Breast epithelium (tissue), 4 donors: ENCODE measurements at regions not wholly inside any gene's neighbourhood (a gene's known extent, or its start where the extent isn't known, plus 50 kb on each side); places are given as distances from the start of the nearest gene placed in this dataset.

ENCODE experiments used
- DNase-seq, 2 donors: peaks; one replicate each; pipeline ENCODE4 v3.0.0-alpha.2; 2019; ENCODE audit warnings: low spot score in 2 of 2
- H3K27ac ChIP-seq, 2 donors: fragments of 200-600 bp; sonication (generic) in 1 of 2; one replicate each; pipeline ENCODE4 v1.5.1; 2016 to 2019; ENCODE audit warnings: mild to moderate bottlenecking in 1 of 2
- H3K27me3 ChIP-seq, 2 donors: fragments of 200-600 bp; sonication (generic) in 1 of 2; one replicate each; pipeline versions ENCODE4 v1.5.1 to v1.6.0; 2017 to 2019; ENCODE audit warnings: control low read depth in 1 of 2, mild to moderate bottlenecking in 1 of 2
- H3K36me3 ChIP-seq: fragments of 200-600 bp; one replicate; pipeline ENCODE4 v1.5.1; 2019
- H3K4me1 ChIP-seq, 2 donors: fragments of 200-600 bp; sonication (generic); one replicate each; pipeline ENCODE4 v1.5.1; 2016 to 2019; ENCODE audit warnings: control low read depth in 1 of 2
- H3K4me3 ChIP-seq, 3 donors: fragments of 200-600 bp; sonication (generic); 1 replicate in 2 of 3; 2 replicates in 1 of 3; pipeline ENCODE4 v1.5.1; 2016 to 2019; ENCODE audit warnings: mild to moderate bottlenecking in 3 of 3, moderate library complexity in 2 of 3
- H3K9me3 ChIP-seq, 2 donors: fragments of 200-600 bp; sonication (generic) in 1 of 2; one replicate each; pipeline ENCODE4 v1.5.1; 2016 to 2019; ENCODE audit warnings: control low read depth in 1 of 2
- POLR2A ChIP-seq: fragments of 450-650 bp; IDR thresholded peaks from one replicate; pipeline ENCODE4 v1.6.1; 2016; ENCODE audit warnings: antibody characterized with exemption, mild to moderate bottlenecking, moderate library complexity
- POLR2AphosphoS5 ChIP-seq, 3 donors: sonication (generic); formaldehyde crosslinking; IDR thresholded peaks; one replicate each; pipeline ENCODE4 v1.6.1; 2017; ENCODE audit warnings: antibody characterized with exemption in 3 of 3
- intact Hi-C: fragments of 100-400 bp; cut with DNase I; formaldehyde crosslinking; loops from one replicate; pipeline ENCODE4 v1.15.1; 2023; ENCODE audit warnings: low total_unique reads
- TF ChIP-seq, protein P1 (sequence below), 3 donors: fragments of 450-650 bp; IDR thresholded peaks; one replicate each; pipeline ENCODE4 v1.5.1; 2016 to 2017; ENCODE audit warnings: antibody characterized with exemption in 3 of 3, mild to moderate bottlenecking in 3 of 3, moderate library complexity in 3 of 3

GRCh38 chr5:169416583-169417196, 115.8 kb upstream of the SLIT3 start:
- intact Hi-C loops, result no loop called here
- Histone ChIP-seq H3K27ac (peak overlapping the region in 1 of 2 donors; percentile 7), H3K27me3 (no peaks in the 10 kb centered on the region), H3K4me1 (no peaks in the 10 kb centered on the region), H3K9me3 (no peaks in the 10 kb centered on the region), H3K36me3 (no peaks in the 10 kb centered on the region), H3K4me3 (peak overlapping the region in 1 of 3 donors; percentile 45)
- TF ChIP-seq, protein P1, sequence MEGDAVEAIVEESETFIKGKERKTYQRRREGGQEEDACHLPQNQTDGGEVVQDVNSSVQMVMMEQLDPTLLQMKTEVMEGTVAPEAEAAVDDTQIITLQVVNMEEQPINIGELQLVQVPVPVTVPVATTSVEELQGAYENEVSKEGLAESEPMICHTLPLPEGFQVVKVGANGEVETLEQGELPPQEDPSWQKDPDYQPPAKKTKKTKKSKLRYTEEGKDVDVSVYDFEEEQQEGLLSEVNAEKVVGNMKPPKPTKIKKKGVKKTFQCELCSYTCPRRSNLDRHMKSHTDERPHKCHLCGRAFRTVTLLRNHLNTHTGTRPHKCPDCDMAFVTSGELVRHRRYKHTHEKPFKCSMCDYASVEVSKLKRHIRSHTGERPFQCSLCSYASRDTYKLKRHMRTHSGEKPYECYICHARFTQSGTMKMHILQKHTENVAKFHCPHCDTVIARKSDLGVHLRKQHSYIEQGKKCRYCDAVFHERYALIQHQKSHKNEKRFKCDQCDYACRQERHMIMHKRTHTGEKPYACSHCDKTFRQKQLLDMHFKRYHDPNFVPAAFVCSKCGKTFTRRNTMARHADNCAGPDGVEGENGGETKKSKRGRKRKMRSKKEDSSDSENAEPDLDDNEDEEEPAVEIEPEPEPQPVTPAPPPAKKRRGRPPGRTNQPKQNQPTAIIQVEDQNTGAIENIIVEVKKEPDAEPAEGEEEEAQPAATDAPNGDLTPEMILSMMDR (IDR thresholded peaks at IDR 0.05), result no peak
- TF ChIP-seq POLR2A, result no peak
- no peak for TF ChIP-seq POLR2AphosphoS5 (IDR thresholded peaks at IDR 0.05)
- peak in 1 of 2 donors; percentile 24 for DNase-seq

DNA sequence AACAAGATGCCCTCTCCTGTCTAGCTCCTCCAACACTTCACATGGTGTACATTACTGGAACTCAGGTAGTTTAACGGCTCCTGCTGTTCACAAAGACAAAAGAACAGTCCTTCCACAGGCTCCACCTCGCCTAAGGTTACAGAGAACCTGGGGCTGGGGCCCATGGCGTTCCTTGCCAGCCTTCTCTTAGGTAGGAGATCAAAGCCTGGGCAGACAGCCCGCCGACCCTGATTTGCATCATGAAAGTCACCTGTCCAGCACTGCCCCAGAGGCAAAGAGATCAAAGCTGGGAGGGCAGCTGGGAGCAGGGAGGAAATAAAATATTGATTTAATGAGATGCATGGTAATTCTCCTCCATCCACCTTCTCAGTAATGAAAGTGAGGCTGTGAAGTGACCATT, 115.0 kb upstream of the SLIT3 start:
- Histone ChIP-seq H3K4me3 (no peak overlapping the region), H3K4me1 (no peaks in the 10 kb centered on the region), H3K9me3 (no peaks in the 10 kb centered on the region), H3K36me3 (no peaks in the 10 kb centered on the region), H3K27ac (no peak overlapping the region), H3K27me3 (no peaks in the 10 kb centered on the region)
- TF ChIP-seq, protein P1 (IDR thresholded peaks at IDR 0.05), result no peak
- TF ChIP-seq POLR2AphosphoS5 (IDR thresholded peaks at IDR 0.05), result no peak
- no peak for TF ChIP-seq POLR2A
- intact Hi-C loops, result no loop called here
- no peak for DNase-seq

DNA sequence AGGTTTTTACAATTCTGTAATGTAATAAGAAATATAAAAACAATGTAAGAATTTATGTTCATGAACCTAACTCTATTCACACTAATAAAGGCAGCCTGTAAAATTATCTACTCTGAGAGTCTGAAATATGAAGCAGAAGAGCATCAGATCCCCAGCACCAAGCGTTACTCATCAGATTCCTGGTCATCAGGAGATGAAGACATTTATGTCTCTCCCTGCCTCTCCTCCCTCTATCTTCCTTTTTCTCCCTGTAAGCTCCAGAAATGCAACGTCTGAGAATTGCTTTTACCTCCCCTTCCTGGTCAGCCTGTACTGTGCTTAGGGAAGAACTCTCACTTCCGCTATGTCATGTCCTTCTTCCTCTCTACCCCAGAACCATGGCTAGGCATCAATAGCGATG, 114.4 kb upstream of the SLIT3 start:
- intact Hi-C loops, result no loop called here
- H3K9me3 ChIP-seq, result no peaks in the 10 kb centered on the region

GRCh38 chr5:169413416-169413815, 112.5 kb upstream of the SLIT3 start:
- no peak overlapping the region for H3K4me3 ChIP-seq
- no peak for DNase-seq
- intact Hi-C loops, result loop anchor here (2.0 kb wide), 1 partner anchor 77 kb away; no protein-coding TSS in a partner anchor
- H3K27me3 ChIP-seq, result no peaks in the 10 kb centered on the region
- no peaks in the 10 kb centered on the region for H3K36me3 ChIP-seq
- H3K27ac ChIP-seq, result no peak overlapping the region
- TF ChIP-seq POLR2AphosphoS5 (IDR thresholded peaks at IDR 0.05) (no peak), POLR2A (no peak)
- TF ChIP-seq, protein P1 (IDR thresholded peaks at IDR 0.05), result no peak
- H3K9me3 ChIP-seq, result no peaks in the 10 kb centered on the region
- no peaks in the 10 kb centered on the region for H3K4me1 ChIP-seq

More for the DNA sequence above, 114.4 kb upstream of the SLIT3 start:
- Histone ChIP-seq H3K36me3 (no peaks in the 10 kb centered on the region), H3K27ac (no peak overlapping the region), H3K4me1 (no peaks in the 10 kb centered on the region), H3K4me3 (no peak overlapping the region), H3K27me3 (no peaks in the 10 kb centered on the region)
- no peak for DNase-seq
- TF ChIP-seq POLR2AphosphoS5 (IDR thresholded peaks at IDR 0.05) (no peak), POLR2A (no peak)
- TF ChIP-seq, protein P1 (IDR thresholded peaks at IDR 0.05), result no peak

DNA sequence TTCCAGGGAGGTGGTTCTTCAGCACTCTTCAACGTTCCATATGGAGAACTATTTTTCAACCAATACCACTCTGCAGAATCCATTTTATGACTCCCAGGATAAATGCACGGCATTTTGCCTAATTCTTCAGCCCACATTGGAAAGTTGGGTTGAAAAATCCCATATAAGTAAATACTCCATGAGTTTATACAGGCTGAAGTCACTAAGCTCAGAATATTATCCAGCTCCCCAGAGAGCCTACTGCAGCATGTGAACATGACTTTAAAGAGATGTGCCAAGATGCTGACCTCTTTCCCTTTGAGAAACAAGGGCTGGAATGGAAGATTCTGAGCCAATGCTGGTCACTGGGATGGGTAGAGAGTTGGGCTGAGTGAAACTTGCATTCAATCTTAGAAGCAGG, 111.9 kb upstream of the SLIT3 start:
- no peaks in the 10 kb centered on the region for H3K9me3 ChIP-seq
- H3K4me3 ChIP-seq, result no peak overlapping the region
- intact Hi-C loops, result loop anchor here (2.0 kb wide), 1 partner anchor 76 kb away; no protein-coding TSS in a partner anchor
- no peak for DNase-seq
- TF ChIP-seq POLR2A, result no peak
- no peak for TF ChIP-seq POLR2AphosphoS5 (IDR thresholded peaks at IDR 0.05)
- TF ChIP-seq, protein P1 (IDR thresholded peaks at IDR 0.05), result no peak
- H3K27ac ChIP-seq, result no peak overlapping the region
- no peaks in the 10 kb centered on the region for H3K36me3 ChIP-seq
- H3K4me1 ChIP-seq, result no peaks in the 10 kb centered on the region
- no peaks in the 10 kb centered on the region for H3K27me3 ChIP-seq
